Keratinocyte (primary cell): ENCODE measurements at regions not wholly inside any gene's neighbourhood (a gene's known extent, or its start where the extent isn't known, plus 50 kb on each side); places are given as distances from the start of the nearest gene placed in this dataset.

ENCODE experiments used
- EZH2 ChIP-seq: IDR thresholded peaks from one replicate; pipeline ENCODE4 v1.6.1; 2012; ENCODE audit warnings: inconsistent platforms, mild to moderate bottlenecking, low read length, moderate library complexity
- TF ChIP-seq, protein P1 (sequence below), 3 experiments: IDR thresholded peaks in 1 of 3; conservative IDR thresholded peaks in 1 of 3; optimal IDR thresholded peaks in 1 of 3; 2 replicates in 2 of 3; 3 replicates in 1 of 3; pipeline versions ENCODE3 to v1.5.1; 2011; ENCODE audit warnings: low read length in 3 of 3, mild to moderate bottlenecking in 3 of 3, moderate library complexity in 2 of 3, control low read depth in 1 of 3, inconsistent platforms in 1 of 3; ENCODE audit not compliant: insufficient read depth in 2 of 3; ENCODE audit errors: extremely low read depth in 1 of 3

DNA sequence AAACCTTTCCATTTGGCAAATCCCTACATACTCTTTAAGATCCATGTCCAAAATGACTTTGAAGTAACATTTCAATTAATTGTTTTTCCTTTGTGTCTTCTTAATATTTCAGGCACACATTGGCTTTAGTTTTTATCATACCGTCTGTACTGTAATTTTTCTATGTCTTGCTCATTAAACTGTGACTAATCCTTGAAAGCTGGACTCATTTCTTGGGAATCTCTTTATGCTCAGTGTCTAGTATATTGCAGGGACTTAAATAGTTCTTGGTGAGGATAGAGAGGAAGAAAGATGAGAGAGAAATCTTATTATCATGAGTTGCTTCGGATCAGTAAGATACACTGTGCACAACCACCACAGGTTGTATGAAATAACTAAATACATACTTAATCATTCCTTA lies 448.3 kb upstream of the ST6GAL2 start:
- TF ChIP-seq, protein P1, sequence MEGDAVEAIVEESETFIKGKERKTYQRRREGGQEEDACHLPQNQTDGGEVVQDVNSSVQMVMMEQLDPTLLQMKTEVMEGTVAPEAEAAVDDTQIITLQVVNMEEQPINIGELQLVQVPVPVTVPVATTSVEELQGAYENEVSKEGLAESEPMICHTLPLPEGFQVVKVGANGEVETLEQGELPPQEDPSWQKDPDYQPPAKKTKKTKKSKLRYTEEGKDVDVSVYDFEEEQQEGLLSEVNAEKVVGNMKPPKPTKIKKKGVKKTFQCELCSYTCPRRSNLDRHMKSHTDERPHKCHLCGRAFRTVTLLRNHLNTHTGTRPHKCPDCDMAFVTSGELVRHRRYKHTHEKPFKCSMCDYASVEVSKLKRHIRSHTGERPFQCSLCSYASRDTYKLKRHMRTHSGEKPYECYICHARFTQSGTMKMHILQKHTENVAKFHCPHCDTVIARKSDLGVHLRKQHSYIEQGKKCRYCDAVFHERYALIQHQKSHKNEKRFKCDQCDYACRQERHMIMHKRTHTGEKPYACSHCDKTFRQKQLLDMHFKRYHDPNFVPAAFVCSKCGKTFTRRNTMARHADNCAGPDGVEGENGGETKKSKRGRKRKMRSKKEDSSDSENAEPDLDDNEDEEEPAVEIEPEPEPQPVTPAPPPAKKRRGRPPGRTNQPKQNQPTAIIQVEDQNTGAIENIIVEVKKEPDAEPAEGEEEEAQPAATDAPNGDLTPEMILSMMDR (optimal IDR thresholded peaks at IDR 0.05 in 1 of 3, IDR thresholded peaks at IDR 0.05 in 1 of 3, conservative IDR thresholded peaks at IDR 0.05 in 1 of 3; ENCODE audit: extremely low read depth in 1 of 3, insufficient read depth in 2 of 3, low read length in 3 of 3), result no peak
- no peak for TF ChIP-seq EZH2
